WTC11 (cell line): ENCODE measurements at regions not wholly inside any gene's neighbourhood (a gene's known extent, or its start where the extent isn't known, plus 50 kb on each side); places are given as distances from the start of the nearest gene placed in this dataset.

Experiments
- ATAC-seq: fragments of 200-7000 bp; cut with Tn5 transposase; 2 replicates; pipeline ENCODE4 v1.10.0; 2021; ENCODE audit warnings: mild to moderate bottlenecking, moderate library complexity
- CTCF ChIA-PET: fragments of 300-600 bp; sonication (Branson Sonifier 250); formaldehyde crosslinking; loops from one replicate; lab custom pipeline; 2021; ENCODE audit warnings: antibody characterized with exemption; lab: Charles Lee
- POLR2A ChIA-PET: fragments of 350-600 bp; sonication (Branson Sonifier 250); formaldehyde crosslinking; loops from one replicate; lab custom pipeline; 2021; ENCODE audit warnings: antibody characterized with exemption; lab: Charles Lee
- DNase-seq: peaks from one replicate; pipeline ENCODE4 v3.0.0; 2021; ENCODE audit warnings: low spot score
- H3K27ac Mint-ChIP-seq: 2 replicates; pipeline ENCODE4 v1.8.0; 2021; ENCODE audit warnings: mixed read lengths
- H3K27me3 Mint-ChIP-seq: 2 replicates; pipeline ENCODE4 v1.8.0; 2021; ENCODE audit warnings: low read depth, mild to moderate bottlenecking, moderate library complexity, mixed read lengths
- H3K36me3 Mint-ChIP-seq: 2 replicates; pipeline ENCODE4 v1.8.0; 2021; ENCODE audit warnings: mixed read lengths
- H3K4me1 Mint-ChIP-seq: 2 replicates; pipeline ENCODE4 v1.8.0; 2022; ENCODE audit warnings: mixed read lengths
- H3K4me3 Mint-ChIP-seq: 2 replicates; pipeline ENCODE4 v1.8.0; 2021; ENCODE audit warnings: mild to moderate bottlenecking, moderate library complexity, mixed read lengths
- H3K9me3 Mint-ChIP-seq: 2 replicates; pipeline ENCODE4 v1.8.0; 2021; ENCODE audit warnings: mixed read lengths
- ATF3 ChIP-seq: sonication (generic); formaldehyde crosslinking; conservative IDR thresholded peaks from 2 replicates; pipeline ENCODE4 v1.8.1; 2022; ENCODE audit warnings: mild to moderate bottlenecking, missing genetic modification reagents
- CREB1 ChIP-seq: sonication (generic); formaldehyde crosslinking; IDR thresholded peaks from 2 replicates; pipeline ENCODE4 v1.8.0; 2023; ENCODE audit warnings: mild to moderate bottlenecking, missing genetic modification reagents
- ERG ChIP-seq: fragments of 250-450 bp; sonication (Bioruptor Pico); IDR thresholded peaks from 2 replicates; pipeline ENCODE4 v1.8.0; 2021; ENCODE audit warnings: mild to moderate bottlenecking
- FOXP1 ChIP-seq: sonication (generic); formaldehyde crosslinking; IDR thresholded peaks from 2 replicates; pipeline ENCODE4 v1.8.0; 2022; ENCODE audit warnings: missing genetic modification reagents, mild to moderate bottlenecking, moderate library complexity, borderline replicate concordance
- GRHL2 ChIP-seq: fragments of 250-450 bp; sonication (Bioruptor Pico); IDR thresholded peaks from 2 replicates; pipeline ENCODE4 v1.8.0; 2022; ENCODE audit warnings: mild to moderate bottlenecking, moderate library complexity; ENCODE audit not compliant: insufficient replicate concordance, severe bottlenecking
- GTF2I ChIP-seq: fragments of 250-450 bp; sonication (Bioruptor Pico); conservative IDR thresholded peaks from 2 replicates; pipeline ENCODE4 v1.4.0; 2021; ENCODE audit warnings: mild to moderate bottlenecking
- HMGXB4 ChIP-seq: sonication (generic); formaldehyde crosslinking; IDR thresholded peaks from 2 replicates; pipeline ENCODE4 v1.8.1; 2023; ENCODE audit warnings: mild to moderate bottlenecking, moderate library complexity, missing genetic modification reagents
- IRF1 ChIP-seq: sonication (generic); formaldehyde crosslinking; IDR thresholded peaks from 2 replicates; pipeline ENCODE4 v1.8.0; 2023; ENCODE audit warnings: missing genetic modification reagents
- JAZF1 ChIP-seq: fragments of 250-450 bp; sonication (Bioruptor Pico); IDR thresholded peaks from 2 replicates; pipeline ENCODE4 v1.9.0; 2021; ENCODE audit warnings: moderate library complexity, mild to moderate bottlenecking, inconsistent platforms
- MXD4 ChIP-seq: fragments of 250-450 bp; sonication (Bioruptor Pico); IDR thresholded peaks from 2 replicates; pipeline ENCODE4 v1.8.0; 2021; ENCODE audit warnings: mild to moderate bottlenecking, moderate library complexity, borderline replicate concordance
- NR3C1 ChIP-seq: sonication (generic); formaldehyde crosslinking; conservative IDR thresholded peaks from 2 replicates; pipeline ENCODE4 v1.8.1; 2023; ENCODE audit warnings: low read depth, mild to moderate bottlenecking, missing genetic modification reagents
- PRDM15 ChIP-seq: sonication (generic); formaldehyde crosslinking; IDR thresholded peaks from 2 replicates; pipeline ENCODE4 v1.8.0; 2022; ENCODE audit warnings: missing genetic modification reagents
- ZMAT4 ChIP-seq: fragments of 250-450 bp; sonication (Bioruptor Pico); IDR thresholded peaks from 2 replicates; pipeline ENCODE4 v1.9.0; 2021; ENCODE audit warnings: mild to moderate bottlenecking
- ZNF121 ChIP-seq: sonication (generic); formaldehyde crosslinking; IDR thresholded peaks from 2 replicates; pipeline ENCODE4 v1.8.0; 2023; ENCODE audit warnings: missing genetic modification reagents
- ZNF512 ChIP-seq: sonication (generic); formaldehyde crosslinking; IDR thresholded peaks from 2 replicates; pipeline ENCODE4 v1.8.1; 2022; ENCODE audit warnings: missing genetic modification reagents, borderline replicate concordance
- ZNF532 ChIP-seq: fragments of 250-450 bp; sonication (Bioruptor Pico); IDR thresholded peaks from 2 replicates; pipeline ENCODE4 v1.9.0; 2021; ENCODE audit warnings: mild to moderate bottlenecking, borderline replicate concordance
- ZSCAN18 ChIP-seq: fragments of 250-450 bp; sonication (Bioruptor Pico); IDR thresholded peaks from 2 replicates; pipeline ENCODE4 v2.1.2; 2022; ENCODE audit warnings: mild to moderate bottlenecking, moderate library complexity

GRCh38 chr1:221574529-221574928, 167.4 kb downstream of the DUSP10 start (continued):
- TF ChIP-seq ZNF532 (CRISPR knock-in tag): no peak
- TF ChIP-seq JAZF1 (CRISPR knock-in tag): no peak
- TF ChIP-seq GRHL2 (CRISPR knock-in tag): no peak
- TF ChIP-seq ZNF121 (CRISPR knock-in tag): no peak
- no peak for TF ChIP-seq ERG (CRISPR knock-in tag)
- TF ChIP-seq ZMAT4 (CRISPR knock-in tag): no peak
- no peak for TF ChIP-seq IRF1 (CRISPR knock-in tag)
- TF ChIP-seq GTF2I: no peak
- no peak for TF ChIP-seq ZNF512 (CRISPR knock-in tag)

GRCh38 chr1:221575605-221576004, 166.3 kb downstream of the DUSP10 start:
- H3K4me3 Mint-ChIP-seq: no peak overlapping the region
- DNase-seq: no peak
- ChIA-PET CTCF (no interaction called here), POLR2A (no interaction called here)
- peaks cover 5% of the 10 kb centered on the region for H3K36me3 Mint-ChIP-seq
- TF ChIP-seq HMGXB4 (CRISPR knock-in tag): no peak
- TF ChIP-seq ZSCAN18 (CRISPR knock-in tag): no peak
- no peak for TF ChIP-seq IRF1 (CRISPR knock-in tag)
- TF ChIP-seq ATF3 (CRISPR knock-in tag): no peak
- no peak for TF ChIP-seq FOXP1 (CRISPR knock-in tag)
- no peak for TF ChIP-seq CREB1
- TF ChIP-seq MXD4: no peak
- TF ChIP-seq NR3C1 (CRISPR knock-in tag): no peak
- no peak for TF ChIP-seq PRDM15 (CRISPR knock-in tag)
- H3K4me1 Mint-ChIP-seq: no peaks in the 10 kb centered on the region
- no peak overlapping the region for H3K27ac Mint-ChIP-seq
- H3K27me3 Mint-ChIP-seq: no peaks in the 10 kb centered on the region
- ATAC-seq: no peak
- peaks cover 26% of the 10 kb centered on the region for H3K9me3 Mint-ChIP-seq
